Left lung (tissue), 4 donors: ENCODE measurements at regions not wholly inside any gene's neighbourhood (a gene's known extent, or its start where the extent isn't known, plus 50 kb on each side); places are given as distances from the start of the nearest gene placed in this dataset.
A peak's percentile ranks its signal among the peaks of the same experiment; 100 is the strongest.
"Not testable (repeated sequence)": the region's sequence is repeated elsewhere in the genome, so short reads cannot be mapped to it uniquely, and the experiment has no call there.

Experiments used
- ATAC-seq: fragments of 200-7000 bp; cut with Tn5 transposase; one replicate; pipeline ENCODE4 v1.9.1; 2020; ENCODE audit warnings: moderate library complexity
- DNase-seq, 4 donors: peaks; one replicate each; pipeline ENCODE4 v3.0.0-alpha.2; 2013 to 2020
- H3K27ac ChIP-seq, 2 donors: fragments of 200-600 bp; sonication (generic) in 1 of 2; one replicate each; pipeline versions ENCODE4 v1.5.0 to v1.8.0; 2020 to 2021
- H3K27me3 ChIP-seq, 2 donors: fragments of 200-600 bp; sonication (generic) in 1 of 2; one replicate each; pipeline versions ENCODE4 v1.5.0 to v1.8.0; 2020 to 2021
- H3K36me3 ChIP-seq, 2 donors: fragments of 200-600 bp; sonication (generic) in 1 of 2; one replicate each; pipeline versions ENCODE4 v1.5.0 to v1.8.0; 2020 to 2021
- H3K4me1 ChIP-seq, 2 donors: fragments of 200-600 bp; one replicate each; pipeline ENCODE4 v1.8.0; 2021
- H3K4me3 ChIP-seq, 2 donors: fragments of 200-600 bp; sonication (generic) in 1 of 2; one replicate each; pipeline versions ENCODE4 v1.5.0 to v1.8.0; 2020 to 2021; ENCODE audit warnings: mild to moderate bottlenecking in 1 of 2
- H3K9me3 ChIP-seq, 2 donors: fragments of 200-600 bp; sonication (generic) in 1 of 2; one replicate each; pipeline versions ENCODE4 v1.5.0 to v1.8.0; 2020 to 2021
- intact Hi-C, 2 donors: fragments of 100-400 bp; cut with DNase I; formaldehyde crosslinking; loops; one replicate each; pipeline versions ENCODE4 v1.11.2 to v1.14.2; 2022
- TF ChIP-seq, protein P1 (sequence below), 2 donors: fragments of 200-600 bp; sonication (generic) in 1 of 2; IDR thresholded peaks; one replicate each; pipeline versions ENCODE4 v1.5.0 to v1.8.0; 2021; ENCODE audit warnings: antibody characterized with exemption in 2 of 2
- donor health status: DM: no; HTN: yes; CAD: no.
- donor health status: DM: no; HTN: no; CAD: no.

DNA sequence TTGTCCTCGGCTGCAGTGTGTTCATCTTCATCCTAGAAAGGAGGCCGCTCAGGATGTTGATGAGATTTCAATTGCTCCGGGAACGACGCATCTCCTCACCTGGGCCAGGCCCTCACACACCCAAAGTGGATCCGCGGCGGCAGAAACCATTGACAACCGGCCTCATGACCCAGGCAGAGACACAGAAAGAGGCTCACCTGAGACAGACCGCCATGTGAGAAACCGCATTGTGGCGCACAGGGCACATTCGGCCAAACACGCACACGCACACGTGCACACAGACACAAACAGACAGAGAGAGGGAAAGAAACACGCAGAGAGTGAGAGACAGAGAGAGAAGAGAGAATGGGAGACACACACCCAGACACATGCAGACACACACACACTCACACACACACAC lies 3879.3 kb downstream of the SRGAP2C start:
- H3K27ac ChIP-seq, H3K27me3 ChIP-seq, intact Hi-C loops, ATAC-seq, H3K4me3 ChIP-seq, H3K4me1 ChIP-seq, H3K36me3 ChIP-seq: not testable (repeated sequence)
- peaks cover 0 to 43% of the 10 kb centered on the region in 2 donors for H3K9me3 ChIP-seq
- DNase-seq = peak in 1 of 4 donors; percentile 35

DNA sequence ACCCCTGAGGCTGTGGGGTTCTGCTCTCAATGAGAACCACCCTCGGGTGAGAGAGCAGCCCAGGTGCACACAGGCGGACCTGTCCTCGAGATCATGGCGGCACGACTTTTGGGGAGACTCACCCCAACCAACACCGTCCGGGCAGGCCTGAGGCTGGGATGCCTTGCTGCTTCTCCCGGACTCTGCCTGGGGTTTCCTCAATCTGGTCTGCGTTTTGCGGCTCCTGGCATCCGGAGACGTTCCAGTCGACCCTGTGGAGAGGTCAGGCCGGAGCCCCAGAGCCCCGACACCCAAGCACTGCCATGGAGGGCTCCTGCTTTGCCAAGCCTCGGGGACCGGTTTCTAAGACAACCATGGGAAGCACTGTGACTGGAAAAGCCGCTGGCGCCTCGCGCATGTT lies 3879.7 kb downstream of the SRGAP2C start:
- peak in 1 of 4 donors; percentile 61 for DNase-seq
- no peak overlapping the region for H3K27ac ChIP-seq

DNA sequence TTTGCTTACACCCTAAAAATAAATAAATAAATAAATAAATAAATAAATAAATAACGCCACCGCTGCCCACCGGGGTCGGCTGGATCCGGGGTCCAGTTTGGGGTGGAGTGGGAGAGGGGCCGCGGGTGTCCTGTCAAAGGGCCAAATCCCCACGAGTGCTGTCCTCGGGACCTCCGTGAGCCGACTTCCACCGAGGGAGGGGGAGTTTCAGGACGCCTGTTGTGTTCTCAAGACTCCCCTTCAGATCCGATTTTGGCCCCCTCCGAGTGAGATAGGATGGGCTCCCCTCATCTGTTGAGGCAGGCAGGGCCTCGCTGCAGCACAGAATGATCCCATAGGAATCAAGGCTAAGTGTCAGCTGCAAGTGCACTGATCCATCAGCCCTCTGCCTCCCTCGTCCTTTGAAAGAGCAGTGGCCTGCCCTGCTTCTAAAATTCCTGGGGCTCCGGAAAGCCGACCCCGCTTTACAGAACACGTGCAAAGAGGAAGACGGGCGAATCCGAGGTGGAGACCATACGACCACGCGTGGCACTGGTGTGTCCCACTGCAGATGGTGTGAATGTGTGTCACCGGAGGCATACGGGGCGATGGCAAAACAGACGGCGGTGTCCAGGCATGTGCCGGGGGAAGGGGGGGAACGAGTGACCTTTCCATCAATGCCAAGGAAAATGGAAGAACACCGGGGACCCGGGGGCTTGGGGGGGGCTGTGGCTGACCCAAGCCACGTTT lies 3880.5 kb downstream of the SRGAP2C start:
- intact Hi-C loops = no loop called here
- Histone ChIP-seq H3K36me3 (no peaks in the 10 kb centered on the region), H3K4me1 (no peaks in the 10 kb centered on the region), H3K27ac (no peak overlapping the region), H3K9me3 (peaks cover 0 to 55% of the 10 kb centered on the region in 2 donors), H3K4me3 (no peak overlapping the region), H3K27me3 (no peaks in the 10 kb centered on the region)
- no peak for ATAC-seq
- TF ChIP-seq, protein P1, sequence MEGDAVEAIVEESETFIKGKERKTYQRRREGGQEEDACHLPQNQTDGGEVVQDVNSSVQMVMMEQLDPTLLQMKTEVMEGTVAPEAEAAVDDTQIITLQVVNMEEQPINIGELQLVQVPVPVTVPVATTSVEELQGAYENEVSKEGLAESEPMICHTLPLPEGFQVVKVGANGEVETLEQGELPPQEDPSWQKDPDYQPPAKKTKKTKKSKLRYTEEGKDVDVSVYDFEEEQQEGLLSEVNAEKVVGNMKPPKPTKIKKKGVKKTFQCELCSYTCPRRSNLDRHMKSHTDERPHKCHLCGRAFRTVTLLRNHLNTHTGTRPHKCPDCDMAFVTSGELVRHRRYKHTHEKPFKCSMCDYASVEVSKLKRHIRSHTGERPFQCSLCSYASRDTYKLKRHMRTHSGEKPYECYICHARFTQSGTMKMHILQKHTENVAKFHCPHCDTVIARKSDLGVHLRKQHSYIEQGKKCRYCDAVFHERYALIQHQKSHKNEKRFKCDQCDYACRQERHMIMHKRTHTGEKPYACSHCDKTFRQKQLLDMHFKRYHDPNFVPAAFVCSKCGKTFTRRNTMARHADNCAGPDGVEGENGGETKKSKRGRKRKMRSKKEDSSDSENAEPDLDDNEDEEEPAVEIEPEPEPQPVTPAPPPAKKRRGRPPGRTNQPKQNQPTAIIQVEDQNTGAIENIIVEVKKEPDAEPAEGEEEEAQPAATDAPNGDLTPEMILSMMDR (IDR thresholded peaks at IDR 0.05) = no peak
- DNase-seq = peak in 1 of 4 donors; percentile 59

More for the DNA sequence above, 3879.7 kb downstream of the SRGAP2C start:
- intact Hi-C loops = no loop called here
- TF ChIP-seq, protein P1 (IDR thresholded peaks at IDR 0.05) = no peak
- H3K36me3 ChIP-seq = no peaks in the 10 kb centered on the region
- H3K4me1 ChIP-seq = no peaks in the 10 kb centered on the region
- peaks cover 0 to 47% of the 10 kb centered on the region in 2 donors for H3K9me3 ChIP-seq
- H3K27me3 ChIP-seq = no peaks in the 10 kb centered on the region
- no peak for ATAC-seq
- H3K4me3 ChIP-seq = no peak overlapping the region

DNA sequence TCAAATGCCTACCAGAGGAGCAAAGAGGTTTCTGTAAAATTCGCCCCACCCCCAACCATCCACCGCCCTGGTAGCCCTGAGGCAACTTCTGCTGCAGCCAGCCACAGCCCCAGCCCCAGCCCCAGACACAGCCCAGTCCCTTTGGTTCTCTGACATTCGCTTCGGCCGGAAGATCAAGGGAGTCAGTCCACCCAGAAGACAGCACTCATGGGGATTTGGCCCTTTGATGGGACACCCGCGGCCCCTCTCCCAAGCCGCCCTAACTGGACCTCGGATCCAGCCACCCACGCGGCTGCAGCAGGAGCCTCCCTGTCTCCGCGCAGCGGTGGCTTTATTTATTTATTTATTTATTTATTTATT lies 3881.0 kb downstream of the SRGAP2C start:
- TF ChIP-seq, protein P1 (IDR thresholded peaks at IDR 0.05) = no peak
- Histone ChIP-seq H3K4me3 (no peak overlapping the region), H3K9me3 (peaks cover 0 to 60% of the 10 kb centered on the region in 2 donors), H3K36me3 (no peaks in the 10 kb centered on the region), H3K27ac (no peak overlapping the region), H3K27me3 (no peaks in the 10 kb centered on the region), H3K4me1 (no peaks in the 10 kb centered on the region)
- intact Hi-C loops = no loop called here
- no peak for ATAC-seq
- DNase-seq = peak in 2 of 4 donors; percentile 14 to 48

DNA sequence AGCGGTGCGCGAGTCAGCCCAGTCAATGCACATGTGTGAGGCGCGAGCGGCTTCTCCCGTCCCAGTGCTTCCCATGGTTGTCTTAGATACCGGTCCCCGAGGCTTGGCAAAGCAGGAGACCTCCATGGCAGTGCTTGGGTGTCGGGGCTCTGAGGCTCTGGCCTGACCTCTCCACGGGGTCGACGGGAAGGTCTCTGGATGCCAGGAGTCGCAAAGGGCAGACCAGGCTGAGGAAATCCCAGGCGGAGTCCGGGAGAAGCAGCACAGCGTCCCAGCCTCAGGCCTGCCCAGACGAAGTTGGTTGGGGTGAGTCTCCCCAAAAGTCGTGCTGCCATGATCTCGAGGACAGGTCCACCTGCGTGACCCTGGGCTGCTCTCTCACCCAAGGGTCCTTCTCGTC lies 3881.6 kb downstream of the SRGAP2C start:
- no peak for ATAC-seq
- Histone ChIP-seq H3K27me3 (no peaks in the 10 kb centered on the region), H3K4me1 (no peaks in the 10 kb centered on the region), H3K4me3 (no peak overlapping the region), H3K27ac (no peak overlapping the region), H3K36me3 (no peaks in the 10 kb centered on the region), H3K9me3 (peaks cover 0 to 65% of the 10 kb centered on the region in 2 donors)
- peak in 2 of 4 donors; percentile 20 to 61 for DNase-seq
- TF ChIP-seq, protein P1 (IDR thresholded peaks at IDR 0.05) = no peak
- intact Hi-C loops = no loop called here

DNA sequence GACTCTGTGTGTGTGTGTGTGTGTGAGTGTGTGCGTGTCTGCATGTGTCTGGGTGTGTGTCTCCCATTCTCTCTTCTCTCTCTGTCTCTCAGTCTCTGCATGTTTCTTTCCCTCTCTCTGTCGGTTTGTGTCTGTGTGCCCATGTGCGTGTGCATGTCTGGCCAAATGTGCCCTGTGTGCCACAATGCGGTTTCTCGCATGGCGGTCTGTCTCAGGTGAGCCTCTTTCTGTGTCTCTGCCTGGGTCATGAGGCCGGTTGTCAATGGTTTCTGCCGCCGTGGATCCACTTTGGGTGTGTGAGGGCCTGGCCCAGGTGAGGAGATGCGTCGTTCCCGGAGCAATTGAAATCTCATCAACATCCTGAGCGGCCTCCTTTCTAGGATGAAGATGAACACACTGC lies 3882.1 kb downstream of the SRGAP2C start:
- DNase-seq = peak in 1 of 4 donors; percentile 34
- peaks cover 0 to 70% of the 10 kb centered on the region in 2 donors for H3K9me3 ChIP-seq
- H3K4me3 ChIP-seq, H3K27ac ChIP-seq, ATAC-seq, H3K27me3 ChIP-seq, H3K4me1 ChIP-seq, H3K36me3 ChIP-seq, intact Hi-C loops: not testable (repeated sequence)
